H9 (cell line): ENCODE measurements at regions not wholly inside any gene's neighbourhood (a gene's known extent, or its start where the extent isn't known, plus 50 kb on each side); places are given as distances from the start of the nearest gene placed in this dataset.
A peak's percentile ranks its signal among the peaks of the same experiment; 100 is the strongest.

Source experiments
- DNase-seq: peaks from one replicate; pipeline ENCODE4 v3.0.0-alpha.2; 2017
- H2AFZ ChIP-seq: one replicate; pipeline ENCODE4 v1.6.1; 2013; ENCODE audit warnings: mild to moderate bottlenecking, low read length, control low read depth, moderate library complexity
- H2AK5ac ChIP-seq: 2 replicates; pipeline ENCODE4 v1.6.1; 2013; ENCODE audit warnings: low read length, control low read depth, mixed read lengths; ENCODE audit not compliant: insufficient read length
- H2BK120ac ChIP-seq: one replicate; pipeline ENCODE4 v1.6.1; 2013; ENCODE audit warnings: low read depth, mild to moderate bottlenecking, low read length, control low read depth, inconsistent platforms; ENCODE audit not compliant: poor library complexity, severe bottlenecking
- H2BK12ac ChIP-seq: 2 replicates; pipeline ENCODE4 v1.6.1; 2013; ENCODE audit warnings: low read length, control low read depth, mixed read lengths, low read depth; ENCODE audit not compliant: insufficient read length
- H2BK15ac ChIP-seq: 2 replicates; pipeline ENCODE4 v1.6.1; 2013; ENCODE audit warnings: low read depth, low read length, control low read depth
- H2BK20ac ChIP-seq: one replicate; pipeline ENCODE4 v1.6.1; 2013; ENCODE audit warnings: low read depth, mild to moderate bottlenecking, low read length, control low read depth, inconsistent platforms; ENCODE audit not compliant: poor library complexity, severe bottlenecking
- H2BK5ac ChIP-seq: 2 replicates; pipeline ENCODE4 v1.6.1; 2013; ENCODE audit warnings: low read length, control low read depth, mixed read lengths; ENCODE audit not compliant: insufficient read length
- H3K14ac ChIP-seq: 2 replicates; pipeline ENCODE4 v1.6.1; 2013; ENCODE audit warnings: low read length, control low read depth; ENCODE audit not compliant: insufficient read depth
- H3K18ac ChIP-seq: 2 replicates; pipeline ENCODE4 v1.6.1; 2013; ENCODE audit warnings: low read depth, mild to moderate bottlenecking, mixed read lengths, low read length, control low read depth; ENCODE audit not compliant: insufficient read length
- H3K23ac ChIP-seq: 2 replicates; pipeline ENCODE4 v1.6.1; 2013; ENCODE audit warnings: low read length, control low read depth, mixed read lengths, low read depth; ENCODE audit not compliant: insufficient read length
- H3K23me2 ChIP-seq: 2 replicates; pipeline ENCODE4 v1.6.1; 2013; ENCODE audit warnings: low read depth, mild to moderate bottlenecking, mixed read lengths, low read length, control low read depth; ENCODE audit not compliant: insufficient read length, poor library complexity, severe bottlenecking
- H3K27ac ChIP-seq: 2 replicates; pipeline ENCODE4 v1.5.1; 2013; ENCODE audit warnings: low read length, control low read depth, mixed read lengths, low read depth; ENCODE audit not compliant: insufficient read length
- H3K27me3 ChIP-seq: 2 replicates; pipeline ENCODE4 v1.6.1; 2013; ENCODE audit warnings: low read length, control low read depth, inconsistent platforms; ENCODE audit not compliant: insufficient read depth
- H3K4ac ChIP-seq: 2 replicates; pipeline ENCODE4 v1.6.1; 2013; ENCODE audit warnings: low read depth, mild to moderate bottlenecking, control low read depth, inconsistent platforms, low read length, moderate library complexity
- H3K4me1 ChIP-seq: 2 replicates; pipeline ENCODE4 v1.6.1; 2013; ENCODE audit warnings: low read length, control low read depth, inconsistent platforms; ENCODE audit not compliant: insufficient read depth
- H3K4me2 ChIP-seq: 2 replicates; pipeline ENCODE4 v1.6.1; 2013; ENCODE audit warnings: low read length, control low read depth, mixed read lengths; ENCODE audit not compliant: insufficient read length, insufficient read depth
- H3K56ac ChIP-seq: 2 replicates; pipeline ENCODE4 v1.6.1; 2013; ENCODE audit warnings: low read depth, mild to moderate bottlenecking, mixed read lengths, low read length, control low read depth; ENCODE audit not compliant: insufficient read length
- H3K79me1 ChIP-seq: 2 replicates; pipeline ENCODE4 v1.6.1; 2013; ENCODE audit warnings: low read depth, mild to moderate bottlenecking, moderate library complexity, low read length, control low read depth, inconsistent platforms; ENCODE audit not compliant: insufficient read depth, poor library complexity, severe bottlenecking
- H3K79me2 ChIP-seq: 2 replicates; pipeline ENCODE4 v1.6.1; 2013; ENCODE audit warnings: low read length, control low read depth, inconsistent platforms; ENCODE audit not compliant: insufficient read depth
- H3K9ac ChIP-seq: 2 replicates; pipeline ENCODE4 v1.6.1; 2013; ENCODE audit warnings: low read length, control low read depth, mixed read lengths; ENCODE audit not compliant: insufficient read length; ENCODE audit errors: extremely low read depth
- H3K9me3 ChIP-seq: one replicate; pipeline ENCODE4 v1.6.1; 2013; ENCODE audit warnings: low read depth, low read length, inconsistent platforms; ENCODE audit not compliant: control insufficient read depth
- H3T11ph ChIP-seq: one replicate; pipeline ENCODE4 v1.6.1; 2013; ENCODE audit warnings: mild to moderate bottlenecking, low read length, control low read depth, inconsistent platforms
- H4K20me1 ChIP-seq: one replicate; pipeline ENCODE4 v1.6.1; 2013; ENCODE audit not compliant: control insufficient read depth, insufficient read length, insufficient read depth
- H4K5ac ChIP-seq: 2 replicates; pipeline ENCODE4 v1.6.1; 2013; ENCODE audit warnings: low read depth, mild to moderate bottlenecking, mixed read lengths, low read length, control low read depth; ENCODE audit not compliant: insufficient read length
- H4K8ac ChIP-seq: replicated peaks from 2 replicates; pipeline ENCODE4 v1.6.1; 2013; ENCODE audit warnings: low read length, control low read depth, mixed read lengths, low read depth; ENCODE audit not compliant: insufficient read length
- H4K91ac ChIP-seq: 2 replicates; pipeline ENCODE4 v1.6.1; 2013; ENCODE audit warnings: low read depth, mild to moderate bottlenecking, moderate library complexity, mixed read lengths, low read length, control low read depth; ENCODE audit not compliant: insufficient read length
- H3K27ac Mint-ChIP-seq, 3 experiments: 2 replicates in 2 of 3; 3 replicates in 1 of 3; pipeline ENCODE4 v1.8.0; 2020 to 2021; ENCODE audit warnings: mixed read lengths in 3 of 3, mild to moderate bottlenecking in 1 of 3, moderate library complexity in 1 of 3
- H3K27me3 Mint-ChIP-seq: 2 replicates; pipeline ENCODE4 v1.8.0; 2021; ENCODE audit warnings: low read depth, mild to moderate bottlenecking, moderate library complexity, mixed read lengths
- H3K36me3 Mint-ChIP-seq, 3 experiments: 2 replicates in 2 of 3; 3 replicates in 1 of 3; pipeline ENCODE4 v1.8.0; 2020 to 2021; ENCODE audit warnings: low read depth in 3 of 3, mixed read lengths in 3 of 3; ENCODE audit not compliant: insufficient read depth in 1 of 3
- H3K4me1 Mint-ChIP-seq, 2 experiments: 2 replicates each; pipeline ENCODE4 v1.8.0; 2020; ENCODE audit warnings: mixed read lengths in 2 of 2
- H3K4me3 Mint-ChIP-seq, 2 experiments: 2 replicates in 1 of 2; 3 replicates in 1 of 2; pipeline ENCODE4 v1.8.0; 2020 to 2021; ENCODE audit warnings: mild to moderate bottlenecking in 2 of 2, mixed read lengths in 2 of 2, moderate library complexity in 1 of 2
- H3K9me3 Mint-ChIP-seq, 2 experiments: 2 replicates in 1 of 2; 3 replicates in 1 of 2; pipeline ENCODE4 v1.8.0; 2020; ENCODE audit warnings: mild to moderate bottlenecking in 2 of 2, mixed read lengths in 2 of 2, moderate library complexity in 1 of 2
- CTCF ChIP-seq: fragments of 200-600 bp; sonication (generic); conservative IDR thresholded peaks from 3 replicates; pipeline ENCODE4 v1.8.0; 2021; ENCODE audit warnings: antibody characterized with exemption, mild to moderate bottlenecking
- WGBS: extraction: QIAGEN DNeasy Blood & Tissue Kit; methylation state at CpG from one replicate; pipeline ENCODE4 v1.1.7; 2013; ENCODE audit warnings: missing lambda C conversion rate, low lambda C conversion rate, mixed read lengths; ENCODE audit not compliant: insufficient read length; ENCODE audit errors: extremely low coverage; 5-methylcytosine and 5-hydroxymethylcytosine counted together

- Histone ChIP-seq H3K4ac (no peak overlapping the region), H3K23me2 (no peaks in the 10 kb centered on the region), H3K56ac (no peak overlapping the region), H3K27ac (no peak overlapping the region), H3K9me3 (no peaks in the 10 kb centered on the region), H2AFZ (peak overlapping the region; percentile 68), H4K5ac (no peak overlapping the region), H2BK20ac (no peak overlapping the region), H3K14ac (no peak overlapping the region), H3K18ac (no peak overlapping the region), H3K79me1 (no peaks in the 10 kb centered on the region), H3K23ac (no peak overlapping the region), H4K8ac (no peak overlapping the region), H3K79me2 (no peaks in the 10 kb centered on the region), H3K9ac (no peak overlapping the region), H2BK120ac (no peak overlapping the region), H3T11ph (no peak overlapping the region), H3K4me2 (no peak overlapping the region), H2BK12ac (no peak overlapping the region), H2BK5ac (no peak overlapping the region), H2AK5ac (no peak overlapping the region), H3K4me1 (peaks cover 3% of the 10 kb centered on the region; the same call in 1 of the 2 replicates), H4K91ac (no peak overlapping the region), H2BK15ac (no peak overlapping the region), H3K27me3 (no peaks in the 10 kb centered on the region), H4K20me1 (no peaks in the 10 kb centered on the region)
- no CpG with 5 or more reads among the region's 2 CpGs for WGBS
- TF ChIP-seq CTCF: no peak
- no peaks in the 10 kb centered on the region for H3K27me3 Mint-ChIP-seq
- DNase-seq: no peak
- peaks cover 22% of the 10 kb centered on the region in 2 experiments for H3K4me1 Mint-ChIP-seq
- no peaks in the 10 kb centered on the region for H3K36me3 Mint-ChIP-seq
- H3K4me3 Mint-ChIP-seq: no peak overlapping the region
- no peaks in the 10 kb centered on the region for H3K9me3 Mint-ChIP-seq
- H3K27ac Mint-ChIP-seq: no peak overlapping the region; a peak in 1 of 7 replicates
Observed at GRCh38 chr7:121489440-121489839, 93.3 kb upstream of the FAM3C start.
